DMS79 treated with DMSO at 0.1 percent for 48 hours (cell line): ENCODE measurements at regions not wholly inside any gene's neighbourhood (a gene's known extent, or its start where the extent isn't known, plus 50 kb on each side); places are given as distances from the start of the nearest gene placed in this dataset.
"Not testable (repeated sequence)": the region's sequence is repeated elsewhere in the genome, so short reads cannot be mapped to it uniquely, and the experiment has no call there.

Source experiments
- DNase-seq: peaks from one replicate; lab custom pipeline; 2025; lab: John Stamatoyannopoulos, UW

- DNase-seq: no peak
Measured at GRCh38 chr15:47129033-47129432, 588.3 kb upstream of the SEMA6D start.

GRCh38 chr15:47131450-47131849 lies 585.9 kb upstream of the SEMA6D start:
- not testable (repeated sequence) for DNase-seq

DNA sequence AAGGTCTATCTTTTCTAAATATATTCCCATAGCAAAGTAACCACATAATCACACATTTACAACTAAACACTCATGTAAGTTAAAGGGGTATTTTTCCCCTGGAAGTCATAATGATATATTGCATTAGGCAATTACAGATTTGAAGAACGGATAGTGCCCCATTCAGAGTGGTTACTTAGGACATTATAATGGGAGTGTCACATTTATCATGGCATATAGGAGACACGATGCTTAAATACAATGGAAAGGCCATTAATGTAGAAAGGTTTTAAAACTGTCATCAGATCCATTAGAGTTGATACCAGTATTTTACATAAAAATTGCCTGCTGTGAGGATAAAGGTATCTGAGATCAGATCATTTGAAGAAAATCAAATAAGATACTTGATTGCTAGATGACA lies 582.0 kb upstream of the SEMA6D start:
- DNase-seq: no peak

- no peak for DNase-seq
Measured at GRCh38 chr15:47136236-47136635, 581.1 kb upstream of the SEMA6D start.

DNA sequence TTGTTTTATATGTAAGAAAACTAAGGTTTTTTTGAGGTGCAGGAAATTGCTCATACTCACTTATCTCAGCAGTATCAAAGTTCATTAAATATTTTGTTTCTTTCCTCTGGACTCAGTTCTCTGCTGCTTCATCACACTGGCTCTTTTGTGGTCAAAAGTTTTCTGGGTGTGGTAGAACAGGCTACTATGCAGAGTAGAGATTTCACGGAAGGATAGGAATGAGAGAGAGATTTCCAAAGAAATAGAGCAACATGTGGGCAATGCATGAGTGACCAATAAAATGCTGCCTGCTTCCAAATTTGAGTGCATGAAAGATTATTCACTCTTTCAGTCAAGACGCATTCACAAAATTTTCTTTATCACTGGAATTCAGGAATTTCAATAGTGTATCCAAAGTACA lies 577.3 kb upstream of the SEMA6D start:
- DNase-seq: no peak

GRCh38 chr15:47157827-47158226 lies 559.5 kb upstream of the SEMA6D start:
- no peak for DNase-seq

DNA sequence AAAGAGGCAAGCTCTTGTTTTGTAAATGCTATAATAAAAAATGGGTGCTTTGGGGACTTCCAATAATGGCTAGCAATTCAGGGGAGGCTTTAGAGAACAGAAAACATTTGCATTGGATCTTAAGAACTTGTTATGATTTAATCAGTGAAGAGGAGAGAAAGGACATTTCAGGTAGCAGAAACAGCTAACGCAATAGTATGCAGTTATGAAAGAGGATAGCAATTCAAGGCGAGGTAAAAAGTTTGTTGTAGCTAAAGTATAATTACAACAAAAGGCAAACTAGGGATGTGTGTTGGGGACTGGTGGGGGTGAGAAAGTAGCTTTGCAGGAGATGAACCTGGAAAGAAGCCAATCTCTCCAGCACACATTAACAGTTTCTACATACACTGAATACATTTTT lies 558.7 kb upstream of the SEMA6D start:
- DNase-seq: no peak

DNA sequence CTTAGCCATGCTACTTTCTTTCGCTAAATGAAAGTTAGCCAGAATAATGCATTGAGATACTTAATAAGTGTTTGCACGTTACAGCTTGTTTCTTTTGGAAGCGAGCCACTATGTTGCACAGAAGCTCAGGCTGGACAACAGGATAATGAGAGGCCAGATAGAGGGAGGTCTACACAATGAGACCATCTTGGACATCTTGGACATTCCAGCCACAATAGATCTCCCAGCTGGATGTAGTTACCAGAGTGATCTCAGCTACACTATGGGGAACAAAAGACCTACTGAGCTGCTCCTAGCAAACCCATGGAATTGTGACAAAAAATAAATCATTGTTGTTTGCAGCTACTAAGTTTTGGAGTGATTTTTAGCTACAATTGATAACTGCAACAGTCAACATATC lies 540.1 kb upstream of the SEMA6D start:
- no peak for DNase-seq

- DNase-seq: no peak
Measured at GRCh38 chr15:47179988-47180387, 537.3 kb upstream of the SEMA6D start.

- DNase-seq: no peak
Measured at GRCh38 chr15:47182818-47183217, 534.5 kb upstream of the SEMA6D start.

DNA sequence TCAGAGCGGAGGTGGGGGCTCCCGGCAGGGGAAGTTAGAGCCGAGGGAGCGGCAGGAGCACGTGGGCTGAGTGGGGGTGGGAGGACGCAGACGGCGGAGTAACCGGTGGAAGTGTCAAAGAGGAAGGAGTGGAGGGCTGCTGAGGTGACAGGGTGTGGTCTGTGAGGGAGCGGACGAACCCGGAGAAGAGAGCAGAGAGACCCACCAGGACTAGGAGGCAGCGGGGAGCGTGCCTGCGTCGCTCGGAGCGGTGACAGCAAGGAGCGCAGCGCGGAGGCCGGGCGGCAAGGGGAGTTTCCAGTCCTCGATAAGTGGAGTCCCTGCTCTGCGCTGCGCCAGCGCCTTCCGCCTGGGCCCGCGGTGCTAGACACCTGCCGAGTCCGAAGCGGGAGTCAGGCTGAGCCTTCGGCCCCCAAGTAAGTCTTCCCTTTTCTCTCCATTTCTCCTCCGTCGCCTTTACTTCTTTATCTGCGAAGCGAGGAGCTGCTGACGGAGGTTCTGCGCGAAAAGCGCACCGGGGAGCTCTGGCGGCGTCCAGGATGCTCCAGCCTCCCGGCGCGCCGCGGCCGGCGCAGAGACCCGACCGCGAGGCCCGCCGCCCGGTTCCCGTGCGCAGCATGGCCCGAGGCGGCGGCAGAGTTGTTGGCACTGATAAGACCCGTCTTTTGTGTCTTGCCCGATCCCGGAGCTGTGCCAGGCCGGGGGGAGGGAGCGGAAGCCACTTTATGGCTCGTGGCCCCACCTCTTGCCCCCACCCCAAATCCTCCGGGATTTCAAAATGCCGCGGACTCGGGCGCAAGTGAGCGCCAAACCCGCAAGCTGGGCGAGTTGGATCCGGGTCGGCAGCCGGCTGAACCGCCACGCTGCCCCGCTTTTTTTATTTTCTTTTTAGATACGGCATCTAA lies 533.0 kb upstream of the SEMA6D start:
- peak; percentile 60 for DNase-seq

DNA sequence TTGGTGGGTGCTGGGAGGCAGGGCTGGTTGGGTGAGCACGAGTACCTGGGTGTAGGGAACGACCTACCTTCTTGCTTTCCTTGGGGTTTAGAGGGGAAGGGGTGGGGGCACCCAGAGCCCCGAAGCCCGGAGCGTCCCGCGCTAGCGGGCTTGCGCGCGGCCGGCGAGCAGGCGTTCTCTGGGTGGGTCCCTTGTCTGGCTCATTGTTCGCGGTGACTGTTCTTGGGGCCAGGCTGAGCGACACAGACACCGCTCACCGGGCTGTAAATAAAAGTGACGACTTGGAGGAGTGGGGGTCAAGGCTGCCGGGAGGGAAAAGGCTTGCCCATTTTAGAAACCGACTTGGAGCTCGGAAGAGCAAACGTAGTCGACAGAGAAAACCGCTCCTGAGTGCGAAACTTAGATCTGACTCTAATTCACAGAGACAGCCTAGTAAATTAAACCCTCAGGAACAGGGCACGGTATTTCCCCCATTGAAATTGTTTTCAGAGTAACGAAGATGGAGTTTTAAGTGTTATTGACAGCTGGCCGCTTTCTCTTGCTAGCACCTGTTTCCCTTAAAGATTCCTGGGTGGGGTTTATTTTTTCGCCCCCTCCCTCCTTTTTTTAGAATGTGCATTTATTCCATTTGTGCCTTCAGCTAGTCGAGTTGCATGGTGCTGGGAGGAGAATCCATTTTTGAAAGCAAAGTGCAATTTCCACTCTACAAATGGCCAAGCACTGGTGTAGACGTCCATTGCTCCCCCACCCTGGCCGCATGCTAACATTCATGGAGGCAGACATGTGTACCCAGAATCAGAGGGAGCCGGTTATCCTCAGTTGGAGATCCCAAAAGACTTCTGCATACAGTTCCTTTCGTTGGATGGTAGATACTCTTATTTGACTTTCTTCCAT lies 532.1 kb upstream of the SEMA6D start:
- DNase-seq: peak; percentile 44

DNA sequence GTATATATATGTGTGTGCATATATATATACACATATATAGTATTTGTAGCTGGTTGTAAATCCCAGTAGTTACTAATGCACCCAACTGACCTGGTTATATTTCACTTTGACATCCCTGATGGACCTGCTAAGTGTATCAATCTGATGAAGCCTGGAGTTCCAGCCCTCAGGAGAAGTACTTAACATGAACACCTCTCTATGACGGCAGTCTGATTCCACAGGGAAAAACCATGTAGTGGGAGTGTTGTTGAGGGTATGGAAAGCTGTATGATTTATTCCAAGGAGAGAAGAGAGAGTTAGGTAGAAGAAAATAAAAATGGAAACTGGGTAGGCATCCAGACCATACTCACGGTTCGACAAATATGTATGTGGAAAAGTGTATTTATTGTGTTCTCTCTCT lies 531.2 kb upstream of the SEMA6D start:
- no peak for DNase-seq

DNA sequence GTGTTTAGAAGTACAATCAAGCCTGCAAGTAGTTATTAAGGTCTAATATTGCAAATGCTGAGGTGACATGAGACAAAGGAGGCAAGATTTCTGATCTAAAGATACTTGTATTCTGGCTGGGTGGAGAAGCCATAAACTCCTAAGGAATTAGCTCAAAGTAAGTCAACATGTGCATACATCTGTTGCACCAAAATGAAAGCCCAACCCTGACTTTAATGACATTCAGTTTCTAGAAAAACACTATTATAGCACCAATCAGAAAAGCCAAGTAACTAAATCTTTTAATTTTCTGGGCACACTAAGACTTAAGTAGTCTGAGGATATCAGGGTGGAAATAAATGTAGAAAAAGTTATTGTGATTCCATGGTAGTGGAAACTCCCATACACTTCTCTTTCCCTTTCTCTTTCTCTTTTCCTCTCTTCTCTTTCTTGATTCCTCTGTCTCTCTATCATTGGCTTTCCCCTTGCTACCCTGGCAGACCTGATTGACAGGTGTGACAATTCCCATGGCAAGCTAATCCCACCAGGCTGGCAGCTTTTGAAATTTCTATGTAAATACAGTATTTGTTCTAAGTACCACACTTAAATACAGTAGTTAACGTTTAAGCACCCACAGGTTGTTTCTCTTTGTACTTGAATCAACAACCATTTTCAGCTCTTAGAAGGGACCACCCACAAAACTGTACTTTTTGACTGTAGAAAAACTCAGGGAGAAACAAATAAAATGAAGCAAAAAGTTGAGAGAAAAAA lies 528.4 kb upstream of the SEMA6D start:
- no peak for DNase-seq

- DNase-seq: no peak
Measured at GRCh38 chr15:47194718-47195117, 522.6 kb upstream of the SEMA6D start.

GRCh38 chr15:47196048-47196447 lies 521.3 kb upstream of the SEMA6D start:
- DNase-seq: peak; percentile 73

GRCh38 chr15:47203993-47204392 lies 513.3 kb upstream of the SEMA6D start:
- DNase-seq: no peak

DNA sequence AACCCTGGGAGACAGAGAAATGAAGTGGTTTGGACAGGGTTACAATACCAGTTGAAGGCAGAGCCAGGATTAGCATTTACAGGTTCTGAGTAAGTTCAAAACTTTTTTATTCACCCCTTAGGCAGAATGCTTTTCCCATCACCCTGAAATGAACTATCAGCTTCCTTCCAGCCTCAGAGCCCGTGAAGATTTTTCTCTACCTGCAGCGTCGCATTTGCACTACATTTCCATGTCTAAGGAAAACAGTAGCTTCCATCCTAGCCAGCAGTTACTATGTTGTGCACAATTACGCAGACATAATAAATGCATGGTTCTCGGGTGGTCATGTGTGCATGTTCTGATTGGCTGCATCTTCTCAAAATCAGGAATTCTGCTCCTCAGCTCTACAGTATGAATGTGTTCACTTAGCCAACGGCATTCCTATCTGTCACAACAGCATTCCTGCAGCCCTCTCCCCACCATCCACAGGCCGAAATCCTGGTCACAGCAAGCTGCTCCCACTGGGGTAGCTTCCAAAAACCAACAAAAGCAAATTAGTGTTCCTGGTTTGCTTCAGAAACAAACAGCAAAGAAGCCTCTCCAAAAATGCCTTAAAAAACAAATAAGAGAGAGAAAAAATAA lies 510.8 kb upstream of the SEMA6D start:
- no peak for DNase-seq

DNA sequence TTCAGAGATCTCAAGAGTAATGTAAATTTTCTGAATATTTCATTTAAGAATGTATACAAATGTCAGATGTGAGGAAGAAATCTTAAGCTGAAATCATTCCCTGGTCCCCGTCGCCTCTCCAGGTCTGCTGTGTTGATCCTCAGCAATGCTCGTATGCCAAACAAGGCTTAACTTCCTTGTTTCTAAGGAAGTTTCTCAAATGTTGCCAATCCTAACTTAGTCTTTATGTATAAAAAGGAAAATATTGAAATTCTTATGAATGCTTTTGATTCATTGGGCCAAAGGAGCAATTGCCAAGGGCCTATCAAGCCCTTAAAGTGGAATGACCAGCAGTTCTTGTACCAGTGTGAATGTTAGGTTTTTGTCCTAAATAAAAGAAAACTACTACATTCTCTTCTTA lies 507.7 kb upstream of the SEMA6D start:
- DNase-seq: no peak

- no peak for DNase-seq
Measured at GRCh38 chr15:47212222-47213010, 504.9 kb upstream of the SEMA6D start.

GRCh38 chr15:47213883-47214282 lies 503.4 kb upstream of the SEMA6D start:
- DNase-seq: no peak
